ENCODE measurements at regions not wholly inside any gene's neighbourhood (a gene's known extent, or its start where the extent isn't known, plus 50 kb on each side); places are given as distances from the start of the nearest gene placed in this dataset.
A peak's percentile ranks its signal among the peaks of the same experiment; 100 is the strongest.

DNA sequence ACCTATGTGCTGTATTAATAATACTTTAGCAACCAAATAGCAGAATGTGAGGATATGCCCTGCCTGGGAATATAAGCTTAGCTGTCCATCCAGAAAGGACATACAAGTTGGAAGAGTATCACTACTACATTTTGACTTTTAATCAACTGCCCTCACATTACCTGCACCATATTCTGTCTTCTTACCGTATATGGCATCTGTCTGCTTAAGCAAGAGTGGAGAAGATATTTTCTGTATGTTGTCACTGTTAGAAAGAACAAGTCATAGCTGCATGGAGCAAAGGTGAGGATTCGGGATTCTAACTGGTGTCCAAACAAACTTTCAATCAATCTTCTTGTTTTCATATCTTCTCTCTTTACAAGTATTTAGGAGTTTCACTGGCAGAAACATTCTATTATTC is 929.5 kb upstream of the ROBO1 start:
- Histone ChIP-seq H3K9ac (ENCODE audit: low read depth in 2 of 2, low read length in 2 of 2) (no peak overlapping the region), H3K27me3 (no peaks in the 10 kb centered on the region), H3K27ac (no peak overlapping the region), H3K4me1 (no peaks in the 10 kb centered on the region), H3K4me3 (no peak overlapping the region), H3K9me3 (no peaks in the 10 kb centered on the region), H3K36me3 (no peaks in the 10 kb centered on the region)
- DNase-seq, result no peak
- intact Hi-C loops (cut with DNase I), result no loop called here
- TF ChIP-seq, protein P1, sequence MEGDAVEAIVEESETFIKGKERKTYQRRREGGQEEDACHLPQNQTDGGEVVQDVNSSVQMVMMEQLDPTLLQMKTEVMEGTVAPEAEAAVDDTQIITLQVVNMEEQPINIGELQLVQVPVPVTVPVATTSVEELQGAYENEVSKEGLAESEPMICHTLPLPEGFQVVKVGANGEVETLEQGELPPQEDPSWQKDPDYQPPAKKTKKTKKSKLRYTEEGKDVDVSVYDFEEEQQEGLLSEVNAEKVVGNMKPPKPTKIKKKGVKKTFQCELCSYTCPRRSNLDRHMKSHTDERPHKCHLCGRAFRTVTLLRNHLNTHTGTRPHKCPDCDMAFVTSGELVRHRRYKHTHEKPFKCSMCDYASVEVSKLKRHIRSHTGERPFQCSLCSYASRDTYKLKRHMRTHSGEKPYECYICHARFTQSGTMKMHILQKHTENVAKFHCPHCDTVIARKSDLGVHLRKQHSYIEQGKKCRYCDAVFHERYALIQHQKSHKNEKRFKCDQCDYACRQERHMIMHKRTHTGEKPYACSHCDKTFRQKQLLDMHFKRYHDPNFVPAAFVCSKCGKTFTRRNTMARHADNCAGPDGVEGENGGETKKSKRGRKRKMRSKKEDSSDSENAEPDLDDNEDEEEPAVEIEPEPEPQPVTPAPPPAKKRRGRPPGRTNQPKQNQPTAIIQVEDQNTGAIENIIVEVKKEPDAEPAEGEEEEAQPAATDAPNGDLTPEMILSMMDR (IDR thresholded peaks at IDR 0.05), result no peak

DNA sequence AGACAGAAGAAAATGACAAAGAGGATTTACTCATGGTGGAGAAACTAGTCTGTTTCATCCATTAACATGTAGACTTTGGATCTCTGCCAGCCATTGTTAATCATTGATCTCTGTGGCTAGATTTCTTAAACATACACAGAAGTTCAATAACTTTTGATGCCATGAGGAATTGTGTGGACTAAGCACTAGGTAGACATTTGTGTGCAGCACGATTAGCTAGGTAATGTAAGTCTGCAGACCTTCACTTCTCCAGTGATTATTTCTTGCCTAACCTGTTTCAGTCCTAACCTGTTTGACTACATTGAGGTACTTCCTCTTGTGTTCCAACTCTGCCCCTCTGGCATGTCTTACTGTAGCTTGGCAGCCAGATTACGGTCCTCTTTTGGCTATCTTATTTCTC is 928.5 kb upstream of the ROBO1 start:
- no peak overlapping the region for H3K27ac ChIP-seq
- DNase-seq, result peak; percentile 26
- TF ChIP-seq, protein P1 (IDR thresholded peaks at IDR 0.05), result no peak

DNA sequence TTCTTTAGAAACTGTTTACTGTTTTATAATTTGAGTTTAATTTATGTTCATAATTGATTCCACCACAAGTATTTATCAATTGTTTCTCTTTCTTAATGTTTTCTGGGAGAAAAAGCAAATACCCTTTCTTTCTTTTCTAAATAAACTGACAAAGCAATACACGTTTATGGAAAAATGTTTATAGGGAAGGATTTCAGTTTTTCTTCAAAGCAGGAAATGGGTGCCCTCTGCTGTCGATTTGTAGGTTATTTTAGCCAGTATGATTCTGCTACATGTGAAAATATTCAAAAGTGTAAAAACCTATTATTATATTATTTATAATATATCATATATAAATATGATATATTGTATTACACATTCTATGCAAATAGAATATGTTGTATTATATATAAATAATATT is 921.0 kb upstream of the ROBO1 start:
- H3K36me3 ChIP-seq, result no peaks in the 10 kb centered on the region
- H3K27me3 ChIP-seq, result no peaks in the 10 kb centered on the region
- DNase-seq, result no peak
- H3K27ac ChIP-seq, result no peak overlapping the region
- no peaks in the 10 kb centered on the region for H3K9me3 ChIP-seq
- H3K4me1 ChIP-seq, result no peaks in the 10 kb centered on the region
- TF ChIP-seq, protein P1 (IDR thresholded peaks at IDR 0.05), result no peak
- H3K9ac ChIP-seq (ENCODE audit: low read depth in 2 of 2, low read length in 2 of 2), result no peak overlapping the region
- no peak overlapping the region for H3K4me3 ChIP-seq
- intact Hi-C loops (cut with DNase I), result loop anchor here (10.0 kb wide), 1 partner anchor 1164 kb away; no protein-coding TSS in a partner anchor

More for the DNA sequence above, 928.5 kb upstream of the ROBO1 start:
- H3K27me3 ChIP-seq, result no peaks in the 10 kb centered on the region
- no peak overlapping the region for H3K9ac ChIP-seq (ENCODE audit: low read depth in 2 of 2, low read length in 2 of 2)
- intact Hi-C loops (cut with DNase I), result no loop called here
- H3K36me3 ChIP-seq, result no peaks in the 10 kb centered on the region
- H3K4me3 ChIP-seq, result no peak overlapping the region
- no peaks in the 10 kb centered on the region for H3K4me1 ChIP-seq
- no peaks in the 10 kb centered on the region for H3K9me3 ChIP-seq

DNA sequence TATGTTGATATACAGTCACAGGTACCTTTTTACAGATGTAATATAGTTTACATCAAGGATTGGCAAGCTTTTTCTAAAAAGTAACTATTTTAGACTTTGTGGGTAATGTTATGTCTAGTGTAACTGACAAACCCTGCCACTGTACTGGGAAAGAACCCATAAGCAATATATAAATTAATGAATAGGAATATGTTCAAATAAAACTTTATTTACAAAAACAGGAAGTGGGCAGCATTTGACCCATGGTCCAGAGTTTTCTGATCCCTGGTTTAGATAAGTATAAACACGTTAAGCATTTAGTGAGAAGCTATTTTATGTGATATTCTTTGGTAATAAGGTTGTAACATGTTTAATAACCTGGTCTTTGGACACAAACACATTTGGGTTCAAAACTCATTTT is 915.2 kb upstream of the ROBO1 start:
- no peak for DNase-seq
- Histone ChIP-seq H3K36me3 (no peaks in the 10 kb centered on the region), H3K4me1 (no peaks in the 10 kb centered on the region), H3K27me3 (no peaks in the 10 kb centered on the region), H3K27ac (no peak overlapping the region), H3K9ac (ENCODE audit: low read depth in 2 of 2, low read length in 2 of 2) (no peak overlapping the region), H3K4me3 (no peak overlapping the region), H3K9me3 (no peaks in the 10 kb centered on the region)
- TF ChIP-seq, protein P1 (IDR thresholded peaks at IDR 0.05), result no peak
- intact Hi-C loops (cut with DNase I), result loop anchor here (10.0 kb wide), 1 partner anchor 1158 kb away; no protein-coding TSS in a partner anchor

DNA sequence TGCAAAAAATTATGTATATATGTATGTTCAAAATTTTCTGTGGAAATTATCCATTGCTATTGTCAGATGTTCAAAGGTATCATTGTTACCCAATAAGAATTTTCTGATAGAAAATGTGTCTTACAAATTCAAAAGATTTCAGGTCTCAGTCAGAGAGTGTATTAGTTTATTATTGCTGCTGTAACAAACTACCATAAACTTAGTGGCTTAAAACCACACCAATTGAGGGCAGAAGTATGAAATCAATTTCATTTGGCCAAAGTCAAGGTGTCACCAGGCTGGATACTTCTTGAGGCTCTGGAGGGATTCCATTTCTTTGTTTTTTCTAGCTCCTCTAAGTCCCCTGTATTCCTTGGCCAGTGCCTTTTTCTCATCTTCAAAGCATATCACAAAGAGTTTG is 914.4 kb upstream of the ROBO1 start:
- Histone ChIP-seq H3K9ac (ENCODE audit: low read depth in 2 of 2, low read length in 2 of 2) (no peak overlapping the region), H3K9me3 (no peaks in the 10 kb centered on the region), H3K4me3 (no peak overlapping the region), H3K27ac (no peak overlapping the region), H3K4me1 (no peaks in the 10 kb centered on the region), H3K27me3 (no peaks in the 10 kb centered on the region), H3K36me3 (no peaks in the 10 kb centered on the region)
- intact Hi-C loops (cut with DNase I), result loop anchor here (10.0 kb wide), 1 partner anchor 1157 kb away; no protein-coding TSS in a partner anchor
- no peak for DNase-seq
- TF ChIP-seq, protein P1 (IDR thresholded peaks at IDR 0.05), result no peak

Measured in colonic mucosa (tissue), 4 donors.